NCI-H1048 (cell line): ENCODE measurements at regions not wholly inside any gene's neighbourhood (a gene's known extent, or its start where the extent isn't known, plus 50 kb on each side); places are given as distances from the start of the nearest gene placed in this dataset.
"Not testable (repeated sequence)": the region's sequence is repeated elsewhere in the genome, so short reads cannot be mapped to it uniquely, and the experiment has no call there.

Experiments used
- DNase-seq: peaks from one replicate; lab custom pipeline; 2025; lab: John Stamatoyannopoulos, UW

- DNase-seq, result no peak
These were observed 70.1 kb downstream of the ZNF330 start for GRCh38 chr4:141290771-141291170.

GRCh38 chr4:141294306-141294705, 73.6 kb downstream of the ZNF330 start:
- no peak for DNase-seq

GRCh38 chr4:141301216-141301615, 80.5 kb downstream of the ZNF330 start:
- DNase-seq, result no peak

- no peak for DNase-seq
These were observed 82.2 kb downstream of the ZNF330 start for GRCh38 chr4:141302924-141303323.

- no peak for DNase-seq
These were observed 83.7 kb downstream of the ZNF330 start for GRCh38 chr4:141304346-141304745.

GRCh38 chr4:141306331-141306730, 85.6 kb downstream of the ZNF330 start:
- DNase-seq, result no peak

- DNase-seq, result no peak
These were observed 86.6 kb downstream of the ZNF330 start for GRCh38 chr4:141307241-141307689.

- DNase-seq, result no peak
These were observed 89.2 kb downstream of the ZNF330 start for GRCh38 chr4:141309874-141310273.

GRCh38 chr4:141311246-141312204, 90.8 kb downstream of the ZNF330 start:
- DNase-seq, result no peak

GRCh38 chr4:141314627-141315026, 93.9 kb downstream of the ZNF330 start:
- DNase-seq, result no peak

GRCh38 chr4:141328560-141329173, 108.0 kb downstream of the ZNF330 start:
- DNase-seq, result no peak

GRCh38 chr4:141329174-141329569, 108.5 kb downstream of the ZNF330 start:
- DNase-seq, result no peak

- DNase-seq, result no peak
These were observed 109.9 kb downstream of the ZNF330 start for GRCh38 chr4:141330616-141331015.

GRCh38 chr4:141331534-141332358, 111.1 kb downstream of the ZNF330 start:
- DNase-seq, result no peak

- not testable (repeated sequence) for DNase-seq
These were observed 111.9 kb downstream of the ZNF330 start for GRCh38 chr4:141332359-141333181.

- not testable (repeated sequence) for DNase-seq
These were observed 112.9 kb downstream of the ZNF330 start for GRCh38 chr4:141333456-141334230.

- no peak for DNase-seq
These were observed 114.5 kb downstream of the ZNF330 start for GRCh38 chr4:141335166-141335565.

- DNase-seq, result no peak
These were observed 117.5 kb downstream of the ZNF330 start for GRCh38 chr4:141338238-141338637.

GRCh38 chr4:141339391-141339790, 118.7 kb downstream of the ZNF330 start:
- no peak for DNase-seq

- no peak for DNase-seq
These were observed 119.3 kb downstream of the ZNF330 start for GRCh38 chr4:141339966-141340365.

- DNase-seq, result no peak
These were observed 119.8 kb downstream of the ZNF330 start for GRCh38 chr4:141340458-141340857.
